ENCODE measurements at regions not wholly inside any gene's neighbourhood (a gene's known extent, or its start where the extent isn't known, plus 50 kb on each side); places are given as distances from the start of the nearest gene placed in this dataset.
"Not testable (repeated sequence)": the region's sequence is repeated elsewhere in the genome, so short reads cannot be mapped to it uniquely, and the experiment has no call there.

- DNase-seq (ENCODE audit: low read depth in 2 of 2) = no peak
Measured at GRCh38 chr2:238502088-238502810, 75.5 kb downstream of the ASB1 start.

DNA sequence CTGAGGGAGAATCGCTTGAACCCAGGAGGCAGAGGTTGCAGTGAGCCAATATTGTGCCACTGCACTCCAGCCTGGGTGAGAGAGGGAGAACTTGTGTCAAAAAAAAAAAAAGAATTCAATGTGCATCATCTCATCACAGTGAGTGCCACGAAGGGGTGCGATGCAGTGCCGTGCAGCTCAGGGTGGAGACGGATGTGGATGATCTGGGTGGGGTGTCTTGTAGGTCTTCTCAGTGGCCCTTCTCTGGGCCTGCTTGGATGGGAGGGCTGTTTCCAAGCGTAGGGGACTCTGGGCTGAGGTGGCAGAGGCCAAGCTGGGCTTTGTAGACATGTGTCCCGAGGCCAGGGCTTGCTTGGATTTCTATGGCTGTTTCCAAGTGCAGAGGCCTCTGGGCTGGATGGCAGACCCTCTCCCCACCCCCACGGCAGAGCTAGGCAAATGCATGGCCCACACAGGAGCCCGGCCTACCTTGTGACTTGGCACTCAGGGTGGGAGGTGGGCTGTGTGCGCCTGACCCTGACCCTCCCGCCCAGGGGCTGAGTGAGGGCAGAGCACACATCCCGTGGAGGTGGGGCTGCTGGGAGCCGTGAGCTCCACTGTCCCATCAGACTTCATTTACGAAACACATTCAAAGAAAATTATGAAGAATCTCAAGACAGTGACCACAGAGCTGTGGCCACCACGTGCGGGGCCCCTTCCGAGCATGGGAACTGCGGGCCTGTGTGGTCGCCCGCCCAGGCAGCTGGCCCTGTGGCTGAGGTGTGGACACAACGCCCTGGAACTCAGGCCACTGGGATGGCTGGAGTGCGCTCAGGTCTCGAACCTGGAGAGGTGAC, 76.4 kb downstream of the ASB1 start:
- no peak for DNase-seq (ENCODE audit: low read depth in 2 of 2)

DNA sequence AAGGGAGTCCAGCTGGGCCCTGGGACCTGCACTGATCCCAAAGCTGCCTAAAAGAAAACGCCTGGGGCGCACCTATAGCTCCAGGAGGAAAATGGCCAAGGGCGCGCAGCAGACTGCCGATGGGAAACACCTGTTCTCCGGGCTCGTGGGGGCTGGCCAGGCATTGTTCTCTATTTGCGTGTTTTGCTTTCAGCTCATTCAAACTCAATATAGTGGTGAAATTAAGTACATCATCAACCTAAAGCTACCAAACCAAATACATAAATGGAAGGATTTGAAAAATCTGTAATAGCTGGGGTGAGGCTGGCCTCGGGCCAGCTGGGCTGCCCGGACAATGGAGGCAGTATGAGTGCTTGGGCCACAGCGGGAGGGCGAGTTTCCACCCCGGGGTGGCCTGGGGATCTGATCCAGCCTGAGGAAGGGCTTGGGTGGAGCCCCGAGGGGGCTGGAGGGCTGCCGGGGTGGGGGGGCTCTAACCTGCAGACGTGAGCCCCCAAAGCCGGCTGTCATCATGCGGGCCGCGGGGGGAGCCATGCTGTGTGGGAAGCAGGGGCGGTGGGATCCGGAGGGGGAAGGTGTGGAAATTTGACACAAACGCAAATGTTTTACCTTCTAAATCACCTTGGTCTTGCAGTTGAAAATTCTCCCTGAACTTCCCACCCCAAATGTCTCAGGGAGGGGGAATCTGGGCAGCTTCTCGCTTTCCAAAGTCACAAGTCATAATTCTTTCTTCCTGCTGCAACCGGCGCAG, 77.6 kb downstream of the ASB1 start:
- peak in 1 of 2 donors; percentile 46 for DNase-seq (ENCODE audit: low read depth in 2 of 2)

GRCh38 chr2:238505119-238505891, 78.6 kb downstream of the ASB1 start:
- DNase-seq (ENCODE audit: low read depth in 2 of 2) = no peak

- DNase-seq (ENCODE audit: low read depth in 2 of 2) = no peak
Measured at GRCh38 chr2:238505892-238506280, 79.2 kb downstream of the ASB1 start.

- no peak for DNase-seq (ENCODE audit: low read depth in 2 of 2)
Measured at GRCh38 chr2:238506371-238507068, 79.8 kb downstream of the ASB1 start.

GRCh38 chr2:238507836-238508235, 81.1 kb downstream of the ASB1 start:
- DNase-seq (ENCODE audit: low read depth in 2 of 2) = no peak

DNA sequence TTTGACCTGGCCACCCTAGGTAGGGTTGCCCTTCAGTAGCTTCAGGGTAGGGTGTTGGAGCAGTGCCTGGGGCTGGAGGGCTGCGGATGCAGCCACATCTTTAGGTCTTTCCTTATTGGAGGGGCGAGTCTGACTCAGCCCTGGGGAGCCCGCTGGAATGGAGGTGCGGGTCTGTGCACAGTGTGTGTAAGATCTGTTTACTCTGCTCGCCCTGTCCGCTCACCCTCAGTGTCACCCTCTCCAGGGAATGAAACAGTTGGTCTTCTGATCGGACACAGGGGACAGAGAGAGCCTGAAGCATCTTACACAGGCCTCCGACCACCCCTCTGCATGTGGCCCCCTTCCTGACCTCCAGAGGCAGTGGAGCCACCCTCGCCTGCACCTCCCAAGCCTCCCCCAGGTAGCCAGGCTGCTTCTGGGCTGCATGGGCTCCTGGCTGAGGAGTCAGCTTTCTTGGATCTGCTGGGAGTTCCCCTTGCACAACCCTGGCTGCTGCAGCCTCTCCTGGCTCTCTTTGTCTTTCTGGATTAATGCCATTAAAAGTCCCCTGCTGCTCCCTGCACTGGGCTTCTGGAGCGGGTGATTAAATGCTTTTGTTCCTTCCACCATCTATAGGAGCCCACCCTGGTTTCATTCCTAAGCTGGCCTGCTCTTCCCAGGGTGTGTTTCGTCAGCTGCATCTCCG, 82.6 kb downstream of the ASB1 start:
- no peak for DNase-seq (ENCODE audit: low read depth in 2 of 2)

- no peak for DNase-seq (ENCODE audit: low read depth in 2 of 2)
Measured at GRCh38 chr2:238509903-238510302, 83.2 kb downstream of the ASB1 start.

GRCh38 chr2:238510911-238511613, 84.3 kb downstream of the ASB1 start:
- no peak for DNase-seq (ENCODE audit: low read depth in 2 of 2)

DNA sequence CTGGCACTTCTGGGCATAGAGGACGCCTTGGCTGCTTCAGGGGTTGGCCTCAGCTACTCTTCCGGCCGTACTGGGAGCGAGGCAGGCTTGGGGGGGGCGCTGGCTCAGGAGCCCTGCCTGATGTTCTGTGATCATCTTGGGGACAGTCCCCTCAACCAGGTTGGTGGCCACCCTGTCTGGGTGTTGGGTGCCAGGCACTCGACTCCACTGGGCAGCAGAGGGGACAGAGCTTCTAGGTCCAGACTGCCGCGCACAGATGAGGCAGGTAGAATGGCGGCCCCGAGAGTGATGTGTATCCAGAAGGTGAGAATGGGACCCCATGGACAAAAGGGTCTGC, 84.9 kb downstream of the ASB1 start:
- no peak for DNase-seq (ENCODE audit: low read depth in 2 of 2)

GRCh38 chr2:238512247-238512867, 85.6 kb downstream of the ASB1 start:
- no peak for DNase-seq (ENCODE audit: low read depth in 2 of 2)

DNA sequence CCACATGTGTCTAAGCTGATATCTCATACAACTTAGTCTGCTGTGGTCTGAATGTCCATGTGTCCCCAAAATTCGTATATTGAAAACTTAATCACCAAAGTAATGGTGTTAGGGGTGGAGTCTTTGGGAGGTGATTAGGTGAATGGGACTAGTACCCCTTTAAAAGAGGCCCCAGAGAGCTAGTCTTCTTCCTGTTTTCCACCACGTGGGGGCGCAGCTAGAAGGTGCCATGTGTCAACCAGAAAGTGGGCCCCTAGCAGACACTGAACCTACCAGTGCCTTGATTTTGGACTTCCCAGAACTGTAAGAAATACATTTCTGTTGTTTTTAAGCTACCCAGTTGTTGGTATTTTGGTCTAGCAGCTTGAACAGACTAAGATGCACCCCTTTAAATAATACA, 86.6 kb downstream of the ASB1 start:
- DNase-seq (ENCODE audit: low read depth in 2 of 2) = peak; percentile 3 to 54

- DNase-seq (ENCODE audit: low read depth in 2 of 2) = not testable (repeated sequence)
Measured at GRCh38 chr2:238514024-238514423, 87.3 kb downstream of the ASB1 start.

- no peak for DNase-seq (ENCODE audit: low read depth in 2 of 2)
Measured at GRCh38 chr2:238515377-238515776, 88.7 kb downstream of the ASB1 start.

GRCh38 chr2:238517209-238517608, 90.5 kb downstream of the ASB1 start:
- no peak for DNase-seq (ENCODE audit: low read depth in 2 of 2)

DNA sequence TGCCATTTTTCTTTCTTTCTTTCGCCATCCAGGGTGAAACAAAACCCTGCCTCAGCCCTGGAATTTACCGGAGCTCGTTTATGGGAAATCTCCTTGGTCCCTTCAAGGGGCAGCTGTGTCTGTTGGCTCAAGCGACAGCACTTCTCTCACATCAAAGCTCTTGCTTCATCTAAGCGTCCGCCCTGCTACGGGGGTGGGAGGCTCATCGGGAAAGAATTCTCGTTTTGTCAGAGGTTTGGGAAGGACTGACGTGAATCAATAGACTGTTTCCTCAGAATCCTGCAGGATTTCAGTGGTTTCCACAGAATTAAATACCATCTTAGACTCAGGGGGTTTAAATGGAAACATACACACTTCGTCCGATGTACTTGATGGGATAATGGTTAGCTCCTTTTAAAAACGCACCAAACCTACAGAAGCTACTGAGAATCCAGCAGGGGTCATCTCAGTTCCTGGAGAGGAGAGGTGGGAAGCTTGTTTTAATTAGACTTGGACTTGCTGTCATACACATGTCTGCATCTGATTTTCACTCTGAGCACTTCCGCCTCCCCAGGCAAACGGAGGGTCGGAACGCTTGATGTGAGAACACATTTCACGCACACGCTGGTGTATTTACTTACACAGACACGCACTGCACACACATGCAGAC, 91.6 kb downstream of the ASB1 start:
- DNase-seq (ENCODE audit: low read depth in 2 of 2) = no peak

- no peak for DNase-seq (ENCODE audit: low read depth in 2 of 2)
Measured at GRCh38 chr2:238518821-238519186, 92.1 kb downstream of the ASB1 start.

DNA sequence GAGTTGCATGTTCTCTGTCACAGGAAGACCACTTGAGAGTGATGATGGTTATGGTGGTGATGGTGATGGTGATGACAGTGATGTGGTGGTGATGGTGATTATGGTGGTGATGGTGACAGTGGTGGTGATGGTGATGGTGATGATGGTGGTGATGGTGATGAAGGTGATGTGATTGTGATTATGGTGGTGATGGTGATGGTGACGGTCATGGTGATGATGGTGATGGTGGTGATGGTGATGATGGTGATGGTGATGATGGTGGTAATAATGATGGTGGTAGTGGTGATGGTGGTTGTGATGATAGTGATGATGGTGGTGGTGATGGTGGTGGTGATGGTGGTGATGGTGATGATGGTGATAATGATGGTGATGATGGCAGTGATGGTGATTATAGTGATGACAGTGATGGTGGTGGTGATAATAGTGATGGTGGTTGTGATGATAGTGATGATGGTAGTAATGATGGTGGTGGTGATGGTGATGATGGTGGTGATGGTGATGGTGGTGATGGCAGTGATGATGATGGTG, 93.7 kb downstream of the ASB1 start:
- DNase-seq (ENCODE audit: low read depth in 2 of 2) = no peak

Measured in dermis microvascular lymphatic vessel endothelial cell (primary cell).